ENCODE measurements at regions not wholly inside any gene's neighbourhood (a gene's known extent, or its start where the extent isn't known, plus 50 kb on each side); places are given as distances from the start of the nearest gene placed in this dataset.

DNA sequence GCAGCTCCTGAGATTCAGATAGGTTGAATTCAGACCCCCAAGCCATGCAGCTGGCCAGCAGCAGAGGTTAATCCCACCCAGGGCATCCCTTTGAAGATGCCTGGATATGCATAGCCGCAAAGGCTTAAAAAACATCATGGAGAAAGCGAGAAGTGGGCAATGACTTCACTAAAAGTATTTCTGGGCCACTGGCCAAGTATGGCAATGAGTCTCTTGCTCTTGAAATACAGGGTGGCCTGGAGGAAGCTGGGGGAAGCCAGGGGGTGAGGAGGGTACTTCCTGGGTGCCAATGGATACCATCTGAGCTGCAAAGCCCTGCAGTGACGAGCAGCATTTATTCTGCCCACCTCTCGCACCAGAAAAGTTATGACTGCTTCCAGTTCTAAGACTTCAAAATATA, 539.3 kb upstream of the TBX3 start:
- Histone ChIP-seq H3K4me3 (replicated peaks in 1 of 3; ENCODE audit: low read depth in 2 of 3, low read length in 3 of 3) (no peak overlapping the region), H3K4me2 (replicated peaks; ENCODE audit: extremely low read depth, low read length, poor library complexity, severe bottlenecking) (no peak overlapping the region)
- TF ChIP-seq, protein P1, sequence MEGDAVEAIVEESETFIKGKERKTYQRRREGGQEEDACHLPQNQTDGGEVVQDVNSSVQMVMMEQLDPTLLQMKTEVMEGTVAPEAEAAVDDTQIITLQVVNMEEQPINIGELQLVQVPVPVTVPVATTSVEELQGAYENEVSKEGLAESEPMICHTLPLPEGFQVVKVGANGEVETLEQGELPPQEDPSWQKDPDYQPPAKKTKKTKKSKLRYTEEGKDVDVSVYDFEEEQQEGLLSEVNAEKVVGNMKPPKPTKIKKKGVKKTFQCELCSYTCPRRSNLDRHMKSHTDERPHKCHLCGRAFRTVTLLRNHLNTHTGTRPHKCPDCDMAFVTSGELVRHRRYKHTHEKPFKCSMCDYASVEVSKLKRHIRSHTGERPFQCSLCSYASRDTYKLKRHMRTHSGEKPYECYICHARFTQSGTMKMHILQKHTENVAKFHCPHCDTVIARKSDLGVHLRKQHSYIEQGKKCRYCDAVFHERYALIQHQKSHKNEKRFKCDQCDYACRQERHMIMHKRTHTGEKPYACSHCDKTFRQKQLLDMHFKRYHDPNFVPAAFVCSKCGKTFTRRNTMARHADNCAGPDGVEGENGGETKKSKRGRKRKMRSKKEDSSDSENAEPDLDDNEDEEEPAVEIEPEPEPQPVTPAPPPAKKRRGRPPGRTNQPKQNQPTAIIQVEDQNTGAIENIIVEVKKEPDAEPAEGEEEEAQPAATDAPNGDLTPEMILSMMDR (IDR thresholded peaks at IDR 0.05), result no peak

GRCh38 chr12:115222220-115222619, 538.2 kb upstream of the TBX3 start:
- H3K4me3 Mint-ChIP-seq, result no peak overlapping the region

More for the DNA sequence above, 539.3 kb upstream of the TBX3 start:
- H3K27me3 ChIP-seq (ENCODE audit: control insufficient read depth in 2 of 2, insufficient read depth in 2 of 2, low read length in 2 of 2), result no peaks in the 10 kb centered on the region
- H2AFZ ChIP-seq (ENCODE audit: insufficient read depth, low read depth, low read length, poor library complexity, severe bottlenecking), result no peak overlapping the region
- Mint-ChIP-seq H3K27me3 (ENCODE audit: low read depth in 3 of 3) (peaks cover 0 to 5% (median 0%) of the 10 kb centered on the region in 3 donors), H3K27ac (no peak overlapping the region), H3K4me3 (no peak overlapping the region), H3K4me1 (no peaks in the 10 kb centered on the region), H3K36me3 (no peaks in the 10 kb centered on the region), H3K9me3 (no peaks in the 10 kb centered on the region)
- no peak overlapping the region for H3K27ac ChIP-seq (ENCODE audit: low read depth in 1 of 2, low read length in 2 of 2)
- no peaks in the 10 kb centered on the region for H3K79me2 ChIP-seq (ENCODE audit: insufficient read depth, low read length)
- H3K9ac ChIP-seq (ENCODE audit: insufficient read depth, low read length, poor library complexity, severe bottlenecking), result no peak overlapping the region
- WGBS (ENCODE audit: insufficient coverage), result 89% methylated on average over 4 of the region's 4 CpGs
- H3K36me3 ChIP-seq (replicated peaks in 1 of 2; ENCODE audit: control insufficient read depth in 1 of 2, insufficient read depth in 2 of 2, low read length in 2 of 2), result no peaks in the 10 kb centered on the region
- H4K20me1 ChIP-seq (ENCODE audit: insufficient read depth, low read length), result no peaks in the 10 kb centered on the region
- no peaks in the 10 kb centered on the region for H3K4me1 ChIP-seq (ENCODE audit: control insufficient read depth in 1 of 2, insufficient read depth in 2 of 2, low read length in 2 of 2)
- no peaks in the 10 kb centered on the region for H3K9me3 ChIP-seq (replicated peaks in 1 of 2; ENCODE audit: control insufficient read depth in 1 of 2, insufficient read depth in 1 of 2, low read length in 2 of 2)
- intact Hi-C loops (cut with micrococcal nuclease), result no loop called here
- DNase-seq, result no peak

More at GRCh38 chr12:115222220-115222619, 538.2 kb upstream of the TBX3 start:
- no peak overlapping the region for H3K4me2 ChIP-seq (replicated peaks; ENCODE audit: extremely low read depth, low read length, poor library complexity, severe bottlenecking)
- no peak for DNase-seq
- Mint-ChIP-seq H3K9me3 (no peaks in the 10 kb centered on the region), H3K4me1 (no peaks in the 10 kb centered on the region), H3K27me3 (ENCODE audit: low read depth in 3 of 3) (peaks cover 0 to 5% (median 0%) of the 10 kb centered on the region in 3 donors), H3K36me3 (no peaks in the 10 kb centered on the region), H3K27ac (no peak overlapping the region)
- no peaks in the 10 kb centered on the region for H3K4me1 ChIP-seq (ENCODE audit: control insufficient read depth in 1 of 2, insufficient read depth in 2 of 2, low read length in 2 of 2)
- no peak overlapping the region for H3K4me3 ChIP-seq (replicated peaks in 1 of 3; ENCODE audit: low read depth in 2 of 3, low read length in 3 of 3)
- 94% methylated on average over 3 of the region's 6 CpGs for WGBS (ENCODE audit: insufficient coverage)
- H3K27me3 ChIP-seq (ENCODE audit: control insufficient read depth in 2 of 2, insufficient read depth in 2 of 2, low read length in 2 of 2), result no peaks in the 10 kb centered on the region
- TF ChIP-seq, protein P1 (IDR thresholded peaks at IDR 0.05), result no peak
- no peaks in the 10 kb centered on the region for H3K9me3 ChIP-seq (replicated peaks in 1 of 2; ENCODE audit: control insufficient read depth in 1 of 2, insufficient read depth in 1 of 2, low read length in 2 of 2)
- no peak overlapping the region for H3K27ac ChIP-seq (ENCODE audit: low read depth in 1 of 2, low read length in 2 of 2)
- H3K79me2 ChIP-seq (ENCODE audit: insufficient read depth, low read length), result no peaks in the 10 kb centered on the region
- no peaks in the 10 kb centered on the region for H4K20me1 ChIP-seq (ENCODE audit: insufficient read depth, low read length)
- no peaks in the 10 kb centered on the region for H3K36me3 ChIP-seq (replicated peaks in 1 of 2; ENCODE audit: control insufficient read depth in 1 of 2, insufficient read depth in 2 of 2, low read length in 2 of 2)
- H3K9ac ChIP-seq (ENCODE audit: insufficient read depth, low read length, poor library complexity, severe bottlenecking), result no peak overlapping the region
- intact Hi-C loops (cut with micrococcal nuclease), result no loop called here
- H2AFZ ChIP-seq (ENCODE audit: insufficient read depth, low read depth, low read length, poor library complexity, severe bottlenecking), result no peak overlapping the region
